ENCODE measurements at regions not wholly inside any gene's neighbourhood (a gene's known extent, or its start where the extent isn't known, plus 50 kb on each side); places are given as distances from the start of the nearest gene placed in this dataset.
A peak's percentile ranks its signal among the peaks of the same experiment; 100 is the strongest.
"Not testable (repeated sequence)": the region's sequence is repeated elsewhere in the genome, so short reads cannot be mapped to it uniquely, and the experiment has no call there.

DNA sequence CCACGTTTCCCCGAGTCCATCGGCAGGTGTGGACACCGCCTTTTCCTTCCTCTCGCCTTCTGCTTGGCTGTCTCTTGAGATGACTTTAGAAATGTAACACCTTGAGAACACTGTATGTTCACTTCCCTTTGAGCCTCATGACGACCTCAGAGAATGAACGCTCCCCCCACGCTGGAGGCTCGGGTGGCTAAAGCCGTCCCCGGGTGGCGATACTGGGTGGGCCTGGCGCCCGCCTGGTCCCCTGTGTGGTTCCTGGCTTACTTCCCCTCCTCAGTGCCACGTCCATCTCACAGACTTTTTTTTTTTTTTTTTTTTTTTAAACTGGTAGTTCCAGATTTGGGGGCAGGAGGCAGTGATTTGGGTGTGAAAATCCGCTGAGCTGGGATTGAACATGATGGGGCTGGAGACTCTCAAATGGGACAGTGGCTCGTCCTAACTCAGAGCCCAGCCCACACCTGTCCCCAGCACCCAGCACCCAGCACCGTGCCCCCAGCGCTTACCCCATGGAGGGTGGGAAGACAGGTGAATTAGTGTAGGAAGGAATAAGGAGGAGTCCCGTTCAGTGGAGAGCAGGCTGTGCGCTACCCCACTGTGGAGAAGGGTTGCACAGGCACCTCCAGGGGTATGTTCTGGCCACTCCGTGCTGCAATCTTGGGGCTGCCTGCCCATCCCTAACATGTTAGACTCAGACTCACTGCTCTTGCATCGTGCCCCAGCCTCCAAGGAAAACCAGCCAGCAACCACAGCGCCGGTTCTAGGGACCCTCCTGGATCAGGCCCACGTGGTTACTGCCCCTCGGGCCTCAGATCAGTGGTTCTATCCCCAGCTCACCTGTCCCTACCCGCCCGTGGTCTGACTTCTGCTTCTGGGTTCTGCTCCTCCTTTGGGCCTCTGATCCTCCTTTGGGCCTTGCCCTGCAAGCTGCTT lies 174.0 kb downstream of the ASB1 start:
- no peak for DNase-seq

DNA sequence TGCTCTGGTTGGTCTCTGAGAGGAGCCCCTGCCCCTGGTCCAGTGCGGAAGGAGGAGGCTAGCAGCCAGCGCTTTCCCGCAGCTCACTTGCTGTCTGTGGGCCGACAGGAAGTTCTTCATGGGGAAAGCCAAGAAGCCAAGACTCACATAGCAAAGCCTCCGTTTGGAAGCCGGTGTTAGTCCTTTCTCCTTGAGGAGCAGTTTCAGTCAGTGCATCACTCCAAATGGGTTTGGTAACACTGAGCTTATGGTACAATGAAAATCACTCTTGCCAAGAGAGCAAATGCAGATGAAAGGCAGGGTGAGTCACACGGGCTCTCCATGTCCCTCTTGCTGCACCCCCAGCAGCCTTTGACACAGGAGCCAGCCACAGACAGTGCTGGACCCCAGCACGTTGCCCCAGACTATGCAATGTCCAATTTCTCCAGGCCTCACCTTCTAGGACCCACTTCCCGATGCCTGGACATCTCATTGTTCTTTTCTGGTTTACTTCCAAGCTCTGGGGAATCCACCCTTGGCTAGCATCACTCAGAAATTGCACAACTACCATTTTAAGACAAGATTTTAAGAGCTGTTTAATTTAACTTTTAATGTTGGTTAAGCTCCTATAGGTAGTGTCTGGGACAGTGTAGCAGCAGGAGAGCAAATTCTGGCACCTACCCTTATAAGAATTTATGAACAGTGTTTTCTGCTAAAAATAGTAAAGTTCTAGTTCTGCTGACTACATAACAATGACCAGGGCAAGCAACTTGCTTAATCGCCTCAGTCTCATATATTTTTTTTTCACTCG lies 174.9 kb downstream of the ASB1 start:
- peak; percentile 35 for DNase-seq

DNA sequence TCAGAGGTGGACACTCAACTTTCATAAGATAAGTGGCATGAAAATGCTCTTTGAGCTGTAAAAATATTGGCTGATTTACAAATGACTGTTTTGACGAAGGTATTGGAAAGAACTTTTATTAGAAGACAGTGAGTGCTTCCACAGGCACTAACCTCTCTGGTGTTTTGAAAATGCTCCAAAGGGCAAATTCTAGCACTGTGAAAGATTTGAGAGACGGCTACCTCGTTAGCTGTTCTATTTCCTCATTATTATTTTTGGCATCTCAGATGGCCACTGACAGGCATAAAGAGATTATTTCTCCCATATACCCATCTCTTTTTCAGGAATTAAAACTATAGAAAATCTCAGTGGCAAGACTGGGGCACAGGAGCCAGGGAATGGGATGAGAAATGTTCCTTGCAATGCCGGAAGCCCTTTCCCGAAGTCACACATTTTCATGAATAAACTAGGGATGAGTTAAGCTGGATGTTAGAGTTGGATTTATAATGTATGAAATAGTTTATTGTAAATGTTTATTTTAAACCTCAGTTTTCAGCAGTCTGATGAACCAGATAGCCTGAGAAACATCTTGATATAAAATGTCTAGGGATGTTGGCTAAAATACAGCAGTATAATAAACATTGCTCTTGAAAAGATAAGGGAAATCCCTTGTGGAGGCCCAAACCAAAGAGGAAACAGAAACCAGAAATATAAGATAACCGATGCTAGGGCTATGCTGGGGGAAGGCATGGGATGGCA lies 175.7 kb downstream of the ASB1 start:
- DNase-seq, result no peak

DNA sequence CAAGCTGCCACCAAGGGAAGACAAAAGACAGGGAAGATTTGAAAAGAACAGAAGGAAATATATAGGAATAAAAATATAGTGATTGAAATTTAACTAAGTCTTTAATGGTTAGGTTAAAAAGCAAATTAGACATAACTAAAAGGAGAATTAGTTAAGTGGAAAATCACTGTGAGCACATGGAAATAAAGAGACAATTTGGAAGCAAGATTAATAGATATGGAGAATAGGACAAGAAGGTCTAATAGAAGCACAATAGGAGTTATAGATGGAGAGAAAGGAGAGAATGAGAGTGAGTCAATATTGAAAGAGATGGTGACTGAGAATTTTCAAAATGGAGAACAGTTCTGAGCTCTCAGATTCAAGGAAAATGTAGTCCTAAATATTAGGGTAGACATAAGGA lies 176.9 kb downstream of the ASB1 start:
- no peak for DNase-seq

- DNase-seq, result no peak
These were observed 179.6 kb downstream of the ASB1 start for GRCh38 chr2:238606311-238606710.

GRCh38 chr2:238613610-238614009 lies 186.9 kb downstream of the ASB1 start:
- no peak for DNase-seq

DNA sequence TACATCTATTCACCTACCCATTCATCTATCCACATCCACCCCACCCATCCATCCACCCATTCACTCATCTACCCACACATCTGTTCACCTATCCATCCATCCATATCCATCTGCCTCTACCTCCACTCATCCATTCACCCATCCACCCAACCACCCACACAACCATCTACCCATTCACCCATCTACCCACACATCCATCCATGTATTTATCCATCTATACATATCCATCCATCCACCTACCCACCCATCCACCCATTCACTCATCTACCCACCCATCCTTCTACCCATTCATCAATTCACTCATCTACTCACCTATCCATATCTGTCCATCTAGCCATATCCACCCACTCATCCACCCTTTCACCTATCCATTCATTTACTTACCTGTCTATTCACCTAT lies 187.6 kb downstream of the ASB1 start:
- DNase-seq, result no peak

GRCh38 chr2:238615187-238615586 lies 188.5 kb downstream of the ASB1 start:
- DNase-seq, result no peak

DNA sequence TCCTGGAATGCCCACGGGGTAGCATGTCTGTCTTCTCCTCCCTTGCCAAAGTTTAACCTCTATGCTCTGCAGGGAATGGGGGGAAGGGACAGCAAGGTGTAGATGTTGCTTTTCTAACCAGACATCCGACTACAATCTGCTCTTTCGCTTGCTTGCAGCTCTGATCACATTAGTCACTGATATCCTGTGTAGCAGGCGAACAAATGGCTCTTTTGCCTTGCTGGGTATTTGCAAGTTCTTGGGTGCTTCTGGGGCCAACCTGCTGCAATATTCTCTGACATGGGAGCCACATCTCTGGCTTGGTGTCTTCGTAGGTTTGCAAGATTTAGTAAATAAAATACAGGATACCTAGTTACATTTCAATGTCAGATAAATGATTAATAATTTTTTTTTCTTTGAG lies 190.0 kb downstream of the ASB1 start:
- DNase-seq, result no peak

DNA sequence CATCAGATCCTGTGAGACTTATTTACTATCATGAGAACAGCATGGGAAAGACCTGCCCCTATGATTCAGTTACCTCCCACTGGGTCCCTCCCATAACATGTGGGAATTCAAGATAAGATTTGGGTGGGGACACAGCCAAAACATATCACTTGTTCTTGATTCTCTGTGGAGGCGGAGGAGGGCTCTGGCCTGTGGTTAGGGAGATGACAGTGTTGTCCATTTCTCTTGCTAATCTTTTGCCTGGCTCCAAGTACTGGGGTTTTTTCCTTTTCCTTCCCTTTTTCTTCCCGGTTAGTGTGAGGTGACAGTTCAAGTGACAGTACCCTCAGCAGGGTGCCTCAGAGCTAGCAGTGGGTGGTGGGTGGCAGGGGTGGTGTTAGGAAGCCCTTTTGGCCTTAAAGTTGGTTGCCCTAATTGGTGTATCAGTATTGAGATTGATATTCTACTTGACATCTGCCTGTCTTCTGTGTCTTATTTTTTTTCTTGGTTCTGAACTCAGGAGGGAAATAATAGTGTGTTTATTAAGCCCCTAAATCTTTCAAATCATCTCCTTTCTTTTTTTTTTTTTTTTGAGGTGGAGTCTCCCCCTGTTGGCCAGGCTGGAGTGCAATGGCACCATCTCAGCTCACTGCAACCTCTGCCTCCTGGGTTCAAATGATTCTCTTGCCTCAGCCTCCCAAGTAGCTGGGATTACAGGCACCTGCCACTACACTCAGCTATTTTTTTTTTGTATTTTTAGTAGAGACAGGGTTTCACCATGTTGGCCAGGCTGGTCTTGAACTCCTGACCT lies 192.0 kb downstream of the ASB1 start:
- DNase-seq, result not testable (repeated sequence)

DNA sequence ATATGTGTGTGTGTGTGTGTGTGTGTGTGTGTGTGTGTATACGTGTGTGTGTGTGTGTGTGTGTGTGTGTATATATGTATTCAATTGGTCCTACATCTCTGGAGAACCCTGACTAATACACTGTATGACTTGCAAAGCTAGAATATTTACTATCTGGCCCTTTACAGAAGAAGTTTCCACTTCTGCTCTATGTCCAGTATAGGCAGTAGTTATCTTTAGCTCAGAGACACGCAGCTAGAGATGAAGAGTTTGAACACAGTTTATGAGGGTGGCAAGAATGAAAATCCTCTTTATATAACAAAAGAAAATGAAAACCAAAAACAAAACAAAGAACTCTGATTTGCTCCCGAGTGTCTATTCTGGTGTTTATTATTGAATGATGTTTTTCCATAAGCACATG lies 201.2 kb downstream of the ASB1 start:
- DNase-seq, result no peak

DNA sequence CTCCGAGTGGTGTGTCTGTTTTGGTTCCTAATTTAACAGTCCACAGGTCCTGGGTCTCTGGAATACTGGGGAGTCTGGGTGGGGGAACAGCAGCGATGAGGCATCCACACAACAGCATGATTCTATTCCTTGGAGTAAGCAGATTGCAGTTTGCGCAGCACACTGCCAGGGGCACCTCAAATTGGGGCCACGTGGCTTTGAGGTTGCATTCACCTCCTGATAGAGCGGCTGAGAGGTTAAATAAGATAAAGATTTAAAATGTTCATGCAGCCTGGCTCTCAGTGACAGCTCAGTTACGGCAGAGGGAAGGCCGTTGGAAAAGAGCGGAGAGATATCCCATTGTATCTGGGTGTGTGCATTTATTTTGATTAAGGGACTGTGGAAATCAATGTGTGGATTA lies 202.3 kb downstream of the ASB1 start:
- no peak for DNase-seq

DNA sequence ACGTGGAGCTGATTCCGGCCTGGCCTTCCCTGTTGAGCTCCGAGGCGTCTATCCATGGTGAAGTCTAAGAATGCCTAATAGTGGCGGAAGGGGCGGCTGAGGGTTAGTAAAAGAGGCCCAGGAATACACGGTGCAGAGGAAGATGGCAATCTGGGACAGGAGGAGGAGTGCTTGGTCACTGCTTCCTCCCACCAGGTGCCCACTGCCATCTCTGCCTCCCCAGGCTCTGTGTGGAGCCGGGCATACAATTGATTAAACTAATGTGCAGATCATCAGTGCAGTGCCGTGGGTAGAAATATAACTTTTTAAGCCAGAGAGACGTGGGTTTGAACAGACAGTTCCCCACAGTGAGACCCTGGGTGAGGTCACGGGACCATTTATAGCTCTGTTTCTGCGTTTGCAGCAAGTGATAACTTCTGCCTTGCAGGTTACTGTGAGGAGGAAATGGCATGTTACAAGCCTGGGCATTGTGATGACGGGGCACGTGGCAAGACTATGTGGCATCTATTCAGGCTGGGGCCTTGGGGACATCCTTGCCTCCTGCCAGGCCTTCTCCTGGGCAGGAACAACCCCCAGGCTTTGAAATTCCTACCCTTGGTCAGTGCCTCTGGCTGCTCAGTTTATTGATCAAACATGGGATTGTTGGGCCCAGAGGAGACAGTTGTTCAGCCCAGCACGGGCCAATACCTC lies 204.9 kb downstream of the ASB1 start:
- no peak for DNase-seq

- no peak for DNase-seq
These were observed 205.7 kb downstream of the ASB1 start for GRCh38 chr2:238632181-238633060.

DNA sequence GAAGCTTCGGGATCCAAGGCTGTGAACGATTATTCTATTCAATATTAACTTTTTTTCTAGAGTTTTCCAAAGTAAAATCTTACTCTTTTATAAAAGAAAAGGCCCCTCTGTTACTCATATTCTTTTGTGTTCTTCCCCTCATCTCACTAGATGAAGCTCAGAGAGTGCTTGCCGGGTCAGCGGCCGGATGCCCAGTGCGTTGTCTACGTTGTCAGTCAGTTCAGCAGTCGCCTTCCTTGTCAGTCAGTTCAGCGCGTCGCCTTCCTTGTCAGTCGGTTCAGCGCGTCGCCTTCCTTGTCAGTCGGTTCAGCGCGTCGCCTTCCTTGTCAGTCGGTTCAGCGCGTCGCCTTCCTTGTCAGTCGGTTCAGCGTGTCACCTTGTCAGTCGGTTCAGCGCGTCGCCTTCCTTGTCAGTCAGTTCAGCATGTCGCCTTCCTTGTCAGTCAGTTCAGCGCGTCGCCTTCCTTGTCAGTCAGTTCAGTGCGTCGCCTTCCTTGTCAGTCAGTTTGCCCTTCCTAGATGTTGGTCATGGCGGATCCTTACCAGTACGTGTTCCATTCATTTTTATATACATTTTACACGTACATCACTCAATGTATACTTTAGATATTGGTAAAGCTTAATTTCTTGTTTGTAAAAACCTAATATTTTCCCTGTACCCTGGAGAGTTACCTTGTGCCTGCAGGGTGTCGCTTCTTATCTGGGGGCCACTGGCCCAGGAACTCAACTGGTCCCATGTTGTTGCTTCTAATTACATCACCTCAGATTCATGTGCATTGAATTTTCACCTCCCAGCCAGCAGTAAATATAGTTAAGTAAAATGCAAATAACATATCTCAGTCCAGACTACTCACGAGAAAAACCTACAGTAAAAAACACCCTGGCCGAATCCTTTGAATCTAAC lies 206.9 kb downstream of the ASB1 start:
- no peak for DNase-seq

DNA sequence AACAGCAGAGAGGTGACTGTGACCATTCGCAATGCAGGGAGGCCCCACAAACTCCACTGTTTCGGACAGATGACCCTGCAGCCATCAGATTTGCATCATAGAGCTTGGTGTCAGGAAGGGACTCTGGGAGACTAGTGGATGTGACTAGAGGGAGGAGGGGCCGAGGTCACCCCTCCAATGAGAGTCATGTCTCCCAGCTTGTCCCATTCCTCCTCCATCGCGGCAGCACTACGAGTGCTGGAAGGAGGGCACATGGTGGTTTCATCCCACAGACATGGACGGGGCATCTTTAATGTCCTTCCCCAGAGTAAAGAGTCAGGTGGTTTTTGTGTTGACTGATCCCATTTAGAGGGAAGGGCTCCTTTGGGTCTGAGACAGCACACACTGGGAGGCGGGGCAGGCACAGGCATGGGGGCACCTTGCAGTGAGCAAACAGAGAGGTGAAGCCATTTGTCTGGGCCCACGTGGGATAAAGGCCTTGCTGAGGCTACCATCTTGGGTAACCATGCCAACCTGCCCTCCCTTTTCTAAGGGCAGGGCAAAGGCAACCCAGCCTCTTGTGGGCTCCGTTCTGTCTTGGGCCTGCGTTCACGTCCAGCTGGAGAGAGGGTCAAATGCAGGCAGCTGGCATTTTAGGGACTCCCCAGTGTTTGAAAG lies 208.1 kb downstream of the ASB1 start:
- DNase-seq, result no peak

DNA sequence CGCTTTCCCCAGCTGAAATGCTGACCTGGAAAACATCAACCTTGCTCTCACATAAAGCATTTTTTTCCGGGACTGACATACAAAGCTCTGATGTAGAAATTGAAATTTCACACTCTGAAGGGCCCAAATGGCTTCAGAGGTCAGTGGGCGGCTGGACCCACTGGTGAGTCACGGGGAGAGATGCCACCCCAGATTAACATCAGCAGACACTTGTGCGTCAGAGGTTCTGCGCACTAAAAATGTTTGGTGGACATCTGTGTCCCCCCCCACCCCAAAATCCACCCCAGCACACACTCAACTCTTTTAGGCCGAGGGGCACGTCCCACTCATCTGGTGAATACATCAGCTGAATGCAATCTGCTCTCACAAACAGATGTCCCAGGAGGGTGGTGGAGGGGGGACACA lies 208.9 kb downstream of the ASB1 start:
- no peak for DNase-seq

GRCh38 chr2:238636269-238637073 lies 209.7 kb downstream of the ASB1 start:
- DNase-seq, result peak; percentile 67
